GM12874 (cell line): ENCODE measurements at regions not wholly inside any gene's neighbourhood (a gene's known extent, or its start where the extent isn't known, plus 50 kb on each side); places are given as distances from the start of the nearest gene placed in this dataset.

Source experiments
- TF ChIP-seq, protein P1 (sequence below): IDR thresholded peaks from 2 replicates; pipeline ENCODE4 v1.5.1; 2011; ENCODE audit warnings: low read depth, mild to moderate bottlenecking, control low read depth, low read length, moderate library complexity; ENCODE audit not compliant: insufficient read depth

DNA sequence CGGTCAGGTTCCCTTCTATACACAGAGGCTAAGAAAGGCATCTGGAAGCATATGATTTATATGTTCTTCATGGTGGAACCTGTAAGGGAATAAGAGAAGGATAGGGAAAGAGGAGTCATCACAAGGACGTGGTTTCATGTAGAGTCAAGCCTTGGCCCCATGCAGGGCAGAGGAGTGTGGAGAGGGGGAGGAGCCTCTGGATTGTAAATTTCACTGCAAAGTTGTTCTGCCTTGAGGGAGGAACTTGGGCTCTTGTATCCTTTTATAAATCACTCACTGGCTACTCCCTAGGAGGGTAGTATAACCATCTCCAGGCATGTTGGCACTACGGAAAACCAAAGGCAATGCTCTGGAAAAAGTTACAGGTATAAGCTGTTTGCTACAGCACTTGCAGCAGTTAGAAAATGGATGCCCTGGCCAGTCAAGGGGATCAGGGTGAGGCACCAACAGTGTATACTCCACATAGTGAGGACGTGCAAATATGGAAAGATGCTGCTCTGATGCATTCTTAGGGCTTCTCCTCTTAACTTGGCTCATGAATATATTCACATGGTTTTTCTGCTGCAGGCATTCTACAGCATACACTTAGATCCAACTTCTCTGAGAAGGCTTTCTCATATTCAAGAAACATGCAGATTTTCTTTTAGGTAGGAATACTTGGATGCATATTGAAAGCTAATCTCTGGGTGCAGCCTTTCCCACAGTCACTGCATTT lies 60.3 kb upstream of the ZNF81 start:
- TF ChIP-seq, protein P1, sequence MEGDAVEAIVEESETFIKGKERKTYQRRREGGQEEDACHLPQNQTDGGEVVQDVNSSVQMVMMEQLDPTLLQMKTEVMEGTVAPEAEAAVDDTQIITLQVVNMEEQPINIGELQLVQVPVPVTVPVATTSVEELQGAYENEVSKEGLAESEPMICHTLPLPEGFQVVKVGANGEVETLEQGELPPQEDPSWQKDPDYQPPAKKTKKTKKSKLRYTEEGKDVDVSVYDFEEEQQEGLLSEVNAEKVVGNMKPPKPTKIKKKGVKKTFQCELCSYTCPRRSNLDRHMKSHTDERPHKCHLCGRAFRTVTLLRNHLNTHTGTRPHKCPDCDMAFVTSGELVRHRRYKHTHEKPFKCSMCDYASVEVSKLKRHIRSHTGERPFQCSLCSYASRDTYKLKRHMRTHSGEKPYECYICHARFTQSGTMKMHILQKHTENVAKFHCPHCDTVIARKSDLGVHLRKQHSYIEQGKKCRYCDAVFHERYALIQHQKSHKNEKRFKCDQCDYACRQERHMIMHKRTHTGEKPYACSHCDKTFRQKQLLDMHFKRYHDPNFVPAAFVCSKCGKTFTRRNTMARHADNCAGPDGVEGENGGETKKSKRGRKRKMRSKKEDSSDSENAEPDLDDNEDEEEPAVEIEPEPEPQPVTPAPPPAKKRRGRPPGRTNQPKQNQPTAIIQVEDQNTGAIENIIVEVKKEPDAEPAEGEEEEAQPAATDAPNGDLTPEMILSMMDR = no peak

DNA sequence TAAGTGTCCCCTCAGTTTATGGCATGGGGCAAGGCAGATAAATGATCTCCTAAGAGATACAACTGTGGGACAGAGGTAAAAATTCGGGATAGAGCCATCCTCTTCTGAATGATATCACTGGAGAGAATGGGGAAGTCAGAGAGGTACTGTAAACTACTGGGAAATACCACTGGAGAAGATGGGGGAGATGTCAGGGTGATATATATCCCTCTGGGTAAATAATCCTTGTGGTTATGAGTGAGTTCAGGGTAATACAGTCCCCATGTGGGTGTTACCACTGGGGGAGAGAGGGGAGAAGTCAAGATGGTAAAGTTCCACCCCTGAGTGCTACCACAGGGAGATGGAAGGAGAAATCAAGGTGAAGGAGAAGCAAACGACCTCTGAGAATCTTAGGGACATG lies 63.9 kb upstream of the ZNF81 start:
- TF ChIP-seq, protein P1 = no peak

DNA sequence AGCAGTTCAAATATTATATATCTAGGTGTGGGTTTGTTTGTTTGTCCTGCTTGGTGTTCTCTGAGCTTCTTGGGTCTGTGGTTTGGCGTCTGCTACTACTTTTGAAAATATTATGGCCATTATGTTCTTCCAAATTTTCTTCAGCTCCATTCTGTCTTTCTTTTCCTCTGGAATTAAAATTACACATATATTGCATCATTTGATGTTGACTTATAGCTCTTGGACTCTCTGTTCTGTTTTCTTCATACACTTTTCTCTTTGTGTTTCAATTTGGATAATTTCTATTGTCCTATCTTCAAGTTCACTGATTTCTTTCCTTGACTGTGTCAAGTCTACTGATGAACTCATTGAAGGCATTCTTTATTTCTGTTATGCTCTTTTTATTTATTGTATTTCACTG lies 65.2 kb upstream of the ZNF81 start:
- TF ChIP-seq, protein P1 = no peak

DNA sequence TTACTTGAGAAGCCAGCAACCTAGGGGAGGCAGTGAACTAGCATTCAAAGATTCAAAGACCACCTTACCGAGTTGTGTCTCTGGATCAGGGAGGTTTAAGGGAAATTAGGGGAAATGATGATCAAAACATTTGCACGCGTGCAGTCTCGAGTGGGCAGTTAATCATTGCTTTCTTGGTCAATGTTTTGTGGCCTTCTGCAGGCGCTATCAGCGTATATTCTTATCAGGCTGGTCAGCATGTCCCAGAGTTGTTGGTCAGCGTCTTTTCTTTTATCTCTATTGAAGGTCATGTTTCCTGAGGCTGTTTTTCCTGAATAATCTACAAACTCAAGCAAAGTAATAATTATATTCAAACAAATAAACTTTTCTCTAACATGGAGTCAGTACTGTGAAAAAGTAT lies 84.0 kb upstream of the ZNF81 start:
- TF ChIP-seq, protein P1 = no peak

DNA sequence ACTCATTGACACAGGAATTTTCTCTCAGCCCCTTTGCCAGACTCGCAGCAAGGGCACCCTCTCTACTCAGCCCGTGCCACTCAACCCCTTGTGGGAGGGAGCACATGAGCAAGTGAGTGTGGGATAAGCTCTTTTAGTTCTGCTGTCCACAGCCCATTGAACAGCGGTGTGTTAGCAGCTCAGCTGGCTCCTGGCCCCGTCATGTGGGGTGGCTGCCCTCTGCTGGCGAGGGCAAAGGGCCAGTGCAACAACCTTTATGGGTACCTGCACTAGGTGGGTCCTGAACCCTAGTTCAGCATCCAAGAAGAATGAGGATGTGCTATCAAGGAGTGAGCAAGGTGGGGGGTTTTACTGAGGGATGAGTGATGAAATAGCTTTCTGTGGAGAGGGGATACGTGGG lies 85.0 kb upstream of the ZNF81 start:
- TF ChIP-seq, protein P1 = peak; percentile 39; the same call in 1 of the 2 replicates

DNA sequence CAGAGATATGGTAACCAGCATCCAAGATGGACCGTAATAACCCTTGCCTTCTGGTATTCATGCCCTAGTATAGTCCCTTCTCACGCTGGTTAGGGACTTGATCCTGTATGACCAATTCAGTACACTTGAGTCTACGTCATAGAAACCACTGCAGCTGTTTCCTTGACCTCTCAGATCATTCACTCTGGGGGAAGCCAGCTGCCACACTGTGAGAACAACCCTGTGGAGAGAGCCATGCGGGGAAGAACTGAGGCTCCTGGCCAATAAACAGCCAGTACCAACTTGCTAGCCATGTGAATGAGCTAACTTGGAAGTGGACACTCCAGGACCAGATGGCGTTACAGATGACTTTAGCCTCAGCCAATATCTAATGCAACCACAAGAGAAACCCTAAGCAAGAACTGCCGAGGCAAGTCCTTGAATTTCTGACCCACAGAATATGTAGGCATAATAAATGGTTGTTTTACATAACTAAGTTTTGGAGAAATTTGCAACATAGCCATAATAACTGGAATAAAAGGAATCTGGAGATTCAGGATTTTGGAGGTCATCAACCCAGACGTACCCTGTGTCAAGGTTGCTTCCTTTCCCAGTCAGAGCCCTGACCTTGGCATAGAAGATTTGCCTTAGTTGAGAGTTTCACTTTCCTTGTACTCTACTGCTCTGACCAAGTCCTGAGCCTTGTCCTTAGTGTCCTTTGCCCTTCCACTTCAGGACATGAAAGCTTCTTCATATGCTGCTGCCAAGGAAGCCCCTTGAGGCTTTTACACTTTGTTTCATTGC lies 87.3 kb upstream of the ZNF81 start:
- TF ChIP-seq, protein P1 = no peak

DNA sequence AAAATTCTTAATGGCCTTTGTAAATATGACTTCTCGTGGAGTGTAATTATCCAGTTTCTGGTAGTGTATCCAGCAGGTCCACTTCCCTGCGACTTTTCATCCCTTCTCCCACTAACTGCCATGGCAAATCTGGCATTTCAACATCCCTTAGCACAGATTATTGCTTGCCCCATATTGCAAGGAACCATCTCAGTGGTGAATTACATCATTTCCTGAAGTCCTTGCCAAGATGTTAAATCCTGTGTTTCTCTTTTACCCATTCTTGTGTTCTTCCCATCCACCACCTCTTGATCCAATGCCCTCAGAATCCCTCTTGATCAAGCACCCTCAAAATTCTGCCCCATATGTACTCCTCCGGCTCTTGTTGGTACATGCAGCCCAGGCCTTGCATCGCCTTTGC lies 88.1 kb upstream of the ZNF81 start:
- TF ChIP-seq, protein P1 = no peak
